OCI-LY3 (cell line): ENCODE measurements at regions not wholly inside any gene's neighbourhood (a gene's known extent, or its start where the extent isn't known, plus 50 kb on each side); places are given as distances from the start of the nearest gene placed in this dataset.

Experiments used
- H2AFZ ChIP-seq: fragments of 200-600, 300-600 bp; shearing (Covaris generic); 2 replicates; pipeline ENCODE4 v1.6.0; 2014; ENCODE audit warnings: antibody characterized with exemption, low read depth, low read length
- H3K27ac ChIP-seq: fragments of 200-600, 300-600 bp; sonication (generic); 2 replicates; pipeline ENCODE4 v1.5.1; 2014; ENCODE audit warnings: mild to moderate bottlenecking, low read length, moderate library complexity, mixed read lengths
- H3K27me3 ChIP-seq: fragments of 200-600, 300-600 bp; sonication (generic); 2 replicates; pipeline ENCODE4 v1.6.1; 2014; ENCODE audit warnings: low read depth, low read length, mixed read lengths
- H3K36me3 ChIP-seq: fragments of 200-600, 300-600 bp; sonication (generic); replicated peaks from 2 replicates; pipeline ENCODE3; 2014; ENCODE audit warnings: low read depth, low read length, mixed read lengths
- H3K4me1 ChIP-seq: fragments of 300-600, 200-600 bp; sonication (generic); 2 replicates; pipeline ENCODE4 v1.6.1; 2014; ENCODE audit warnings: low read length, mixed read lengths
- H3K4me2 ChIP-seq: fragments of 200-600, 300-600 bp; sonication (generic); 2 replicates; pipeline ENCODE4 v1.6.1; 2014; ENCODE audit warnings: low read length, mixed read lengths
- H3K4me3 ChIP-seq: fragments of 300-600, 200-600 bp; sonication (generic); 2 replicates; pipeline ENCODE4 v1.5.1; 2014; ENCODE audit warnings: antibody characterized with exemption, mild to moderate bottlenecking, low read length, moderate library complexity
- H3K79me2 ChIP-seq: fragments of 300-600, 200-600 bp; shearing (Covaris generic); 2 replicates; pipeline ENCODE4 v1.6.1; 2014; ENCODE audit warnings: mild to moderate bottlenecking, low read length, mixed read lengths
- H3K9ac ChIP-seq: fragments of 300-600, 200-600 bp; shearing (Covaris generic); 2 replicates; pipeline ENCODE4 v1.6.0; 2014; ENCODE audit warnings: mild to moderate bottlenecking, low read length, moderate library complexity
- H3K9me3 ChIP-seq: fragments of 200-600, 300-600 bp; shearing (Covaris generic); 2 replicates; pipeline ENCODE4 v1.6.1; 2014; ENCODE audit warnings: low read length, mixed read lengths; ENCODE audit not compliant: insufficient read depth
- H4K20me1 ChIP-seq: fragments of 200-600, 300-600 bp; sonication (generic); 2 replicates; pipeline ENCODE4 v1.6.1; 2016; ENCODE audit warnings: low read length, mixed read lengths; ENCODE audit not compliant: insufficient read depth
- CTCF ChIP-seq: fragments of 200-600, 300-600 bp; sonication (generic); IDR thresholded peaks from 2 replicates; pipeline ENCODE4 v1.5.1; 2014; ENCODE audit warnings: antibody characterized with exemption, low read length, low read depth
- EZH2phosphoT487 ChIP-seq: fragments of 200-600 bp; shearing (Covaris generic); IDR thresholded peaks from 2 replicates; pipeline ENCODE4 v1.6.1; 2018; ENCODE audit warnings: antibody characterized with exemption, mixed run types, low read depth

- Histone ChIP-seq H2AFZ (no peak overlapping the region), H3K27me3 (no peaks in the 10 kb centered on the region), H3K27ac (no peak overlapping the region), H3K9me3 (no peaks in the 10 kb centered on the region), H3K4me2 (no peak overlapping the region), H3K4me1 (no peaks in the 10 kb centered on the region), H3K9ac (no peak overlapping the region), H3K4me3 (no peak overlapping the region), H3K36me3 (no peaks in the 10 kb centered on the region), H4K20me1 (no peaks in the 10 kb centered on the region), H3K79me2 (no peaks in the 10 kb centered on the region)
- TF ChIP-seq CTCF (no peak), EZH2phosphoT487 (no peak)
Measured at GRCh38 chr18:39845106-39845505, 2109.9 kb upstream of the PIK3C3 start.

- TF ChIP-seq CTCF, result no peak
- no peak for TF ChIP-seq EZH2phosphoT487
- H3K36me3 ChIP-seq, result no peaks in the 10 kb centered on the region
- no peak overlapping the region for H2AFZ ChIP-seq
- no peaks in the 10 kb centered on the region for H3K9me3 ChIP-seq
- H4K20me1 ChIP-seq, result no peaks in the 10 kb centered on the region
- no peaks in the 10 kb centered on the region for H3K79me2 ChIP-seq
- no peak overlapping the region for H3K4me3 ChIP-seq
- no peak overlapping the region for H3K27ac ChIP-seq
- H3K4me2 ChIP-seq, result no peak overlapping the region
- H3K4me1 ChIP-seq, result no peaks in the 10 kb centered on the region
- H3K27me3 ChIP-seq, result no peaks in the 10 kb centered on the region
- no peak overlapping the region for H3K9ac ChIP-seq
Measured at GRCh38 chr18:39843546-39843945, 2111.5 kb upstream of the PIK3C3 start.

- Histone ChIP-seq H3K9ac (no peak overlapping the region), H3K79me2 (no peaks in the 10 kb centered on the region), H3K4me1 (no peaks in the 10 kb centered on the region), H3K4me3 (no peak overlapping the region), H3K27ac (no peak overlapping the region), H3K9me3 (no peaks in the 10 kb centered on the region), H3K4me2 (no peak overlapping the region), H3K36me3 (no peaks in the 10 kb centered on the region), H4K20me1 (no peaks in the 10 kb centered on the region), H3K27me3 (no peaks in the 10 kb centered on the region), H2AFZ (no peak overlapping the region)
- no peak for TF ChIP-seq CTCF
- TF ChIP-seq EZH2phosphoT487, result no peak
Measured at GRCh38 chr18:39842366-39842914, 2112.6 kb upstream of the PIK3C3 start.

- H3K79me2 ChIP-seq, result no peaks in the 10 kb centered on the region
- no peaks in the 10 kb centered on the region for H4K20me1 ChIP-seq
- H3K27ac ChIP-seq, result no peak overlapping the region
- H3K4me3 ChIP-seq, result no peak overlapping the region
- H3K4me1 ChIP-seq, result no peaks in the 10 kb centered on the region
- H3K4me2 ChIP-seq, result no peak overlapping the region
- no peaks in the 10 kb centered on the region for H3K9me3 ChIP-seq
- H3K36me3 ChIP-seq, result no peaks in the 10 kb centered on the region
- H2AFZ ChIP-seq, result no peak overlapping the region
- no peak for TF ChIP-seq CTCF
- no peaks in the 10 kb centered on the region for H3K27me3 ChIP-seq
- H3K9ac ChIP-seq, result no peak overlapping the region
Measured at GRCh38 chr18:39841482-39842365, 2113.3 kb upstream of the PIK3C3 start.
